WTC11 (cell line): ENCODE measurements at regions not wholly inside any gene's neighbourhood (a gene's known extent, or its start where the extent isn't known, plus 50 kb on each side); places are given as distances from the start of the nearest gene placed in this dataset.

Source experiments
- CTCF ChIP-seq: fragments of 200-600 bp; IDR thresholded peaks from 2 replicates; pipeline ENCODE4 v1.8.0; 2022; ENCODE audit warnings: antibody characterized with exemption
- NR1H2 ChIP-seq: sonication (generic); formaldehyde crosslinking; IDR thresholded peaks from 2 replicates; pipeline ENCODE4 v1.9.0; 2021; ENCODE audit warnings: mild to moderate bottlenecking, moderate library complexity, missing genetic modification reagents

GRCh38 chr10:57830877-57831560 is 436.7 kb downstream of the IPMK start:
- TF ChIP-seq CTCF (no peak), NR1H2 (CRISPR knock-in tag) (no peak)
